IMR-90 (cell line): ENCODE measurements at regions not wholly inside any gene's neighbourhood (a gene's known extent, or its start where the extent isn't known, plus 50 kb on each side); places are given as distances from the start of the nearest gene placed in this dataset.

ENCODE experiments used
- CEBPB ChIP-seq: IDR thresholded peaks from 2 replicates; pipeline ENCODE4 v1.6.1; 2012; ENCODE audit warnings: low read depth, low read length, improper control_type of control experiment
- CTCF ChIP-seq: conservative IDR thresholded peaks from 2 replicates; pipeline ENCODE4 v1.5.1; 2012; ENCODE audit warnings: mild to moderate bottlenecking, low read depth, low read length, improper control_type of control experiment
- USF2 ChIP-seq: fragments of 150-350 bp; IDR thresholded peaks from 2 replicates; pipeline ENCODE4 v1.6.1; 2017; ENCODE audit warnings: mild to moderate bottlenecking, antibody characterized with exemption, low read length, low read depth

GRCh38 chr11:115944596-115944995 is 440.4 kb upstream of the CADM1 start:
- TF ChIP-seq CTCF (no peak), USF2 (no peak), CEBPB (no peak)
